Activated CD4-positive, alpha-beta T cell treated with anti-CD3 and anti-CD28 coated beads for 4 hours (primary cell): ENCODE measurements at regions not wholly inside any gene's neighbourhood (a gene's known extent, or its start where the extent isn't known, plus 50 kb on each side); places are given as distances from the start of the nearest gene placed in this dataset.

Experiments
- DNase-seq, 2 donors: peaks; one replicate each; pipeline ENCODE4 v3.0.0-alpha.2; 2020

- DNase-seq = no peak
Observed at GRCh38 chr7:38086857-38087256, 91.2 kb upstream of the STARD3NL start.

DNA sequence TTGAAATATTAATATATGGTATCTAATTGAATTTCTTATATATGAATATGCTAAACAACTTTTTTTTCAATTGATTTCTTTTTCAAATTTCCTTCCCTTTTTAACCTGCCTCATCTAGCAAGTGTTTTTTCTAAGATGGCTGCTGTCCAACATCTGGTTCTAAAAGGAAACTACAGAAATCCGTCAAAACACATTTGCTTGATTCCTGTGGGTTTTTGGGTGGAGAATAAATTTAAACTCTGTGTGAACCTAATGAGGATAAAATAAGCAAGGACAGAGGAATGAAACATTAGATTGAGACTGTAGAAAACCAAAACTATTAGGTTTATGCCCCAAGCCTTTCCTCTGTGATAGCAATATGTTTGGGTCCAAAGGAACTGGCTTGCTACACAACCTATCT is 75.5 kb upstream of the STARD3NL start:
- no peak for DNase-seq

GRCh38 chr7:38105874-38106483 is 72.1 kb upstream of the STARD3NL start:
- DNase-seq = peak; percentile 6 to 18

GRCh38 chr7:38107486-38107893 is 70.6 kb upstream of the STARD3NL start:
- peak; percentile 48 to 74 for DNase-seq

DNA sequence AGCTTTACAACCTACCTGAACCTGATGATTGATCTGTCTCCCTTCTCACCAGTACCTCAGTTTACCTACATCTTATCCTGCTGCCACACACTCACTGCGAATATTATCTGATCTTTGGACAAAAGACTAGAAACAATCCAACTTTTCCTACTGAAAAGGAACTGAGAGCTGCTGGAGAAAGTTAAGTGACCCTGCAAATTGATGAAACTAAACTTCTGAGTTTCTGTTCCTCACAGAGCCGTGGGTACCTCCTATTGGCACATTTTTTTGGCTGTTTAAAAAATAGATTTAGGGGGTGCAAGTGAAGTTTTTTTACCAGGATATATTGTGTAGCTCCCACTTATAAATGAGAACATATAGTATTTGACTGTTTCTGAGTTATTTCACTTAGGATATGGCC is 66.0 kb upstream of the STARD3NL start:
- DNase-seq = no peak

DNA sequence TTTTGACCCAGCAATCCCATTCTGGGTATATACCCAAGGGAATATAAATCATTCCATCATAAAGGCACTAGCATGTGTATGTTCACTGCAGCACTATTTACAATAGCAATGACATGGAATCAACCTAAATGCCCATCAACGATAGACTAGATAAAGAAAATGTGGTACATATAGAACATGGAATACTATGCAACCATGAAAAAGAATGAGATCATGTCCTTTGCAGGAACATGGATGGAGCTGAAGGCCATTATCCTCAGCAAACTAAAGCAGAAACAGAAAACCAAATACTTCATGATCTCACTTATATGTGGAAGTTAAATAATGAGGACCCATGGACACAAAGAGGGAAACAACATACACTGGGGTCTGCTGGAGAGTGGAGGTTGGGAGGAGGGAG is 58.0 kb upstream of the STARD3NL start:
- DNase-seq = no peak

- no peak for DNase-seq
Observed at GRCh38 chr7:38122501-38122900, 55.5 kb upstream of the STARD3NL start.

DNA sequence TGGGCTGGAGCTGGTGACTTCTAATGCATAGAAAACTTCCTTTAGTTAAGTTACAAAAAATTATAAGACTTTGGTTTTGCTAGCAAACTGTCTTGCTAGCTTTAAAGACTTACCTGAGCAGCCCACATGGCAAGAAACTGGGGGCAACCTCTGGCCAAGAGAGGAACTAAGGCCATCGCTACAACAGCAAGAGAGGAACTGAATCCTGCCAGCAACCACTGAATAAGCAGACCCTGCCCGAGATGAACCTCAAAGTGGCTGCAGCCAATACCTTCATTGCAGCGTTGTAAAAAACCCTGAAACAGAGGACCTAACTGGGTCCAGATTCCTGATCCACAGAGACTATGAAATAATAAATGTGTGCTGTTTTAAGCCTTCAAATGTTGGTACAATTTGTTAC is 54.6 kb upstream of the STARD3NL start:
- DNase-seq = no peak

DNA sequence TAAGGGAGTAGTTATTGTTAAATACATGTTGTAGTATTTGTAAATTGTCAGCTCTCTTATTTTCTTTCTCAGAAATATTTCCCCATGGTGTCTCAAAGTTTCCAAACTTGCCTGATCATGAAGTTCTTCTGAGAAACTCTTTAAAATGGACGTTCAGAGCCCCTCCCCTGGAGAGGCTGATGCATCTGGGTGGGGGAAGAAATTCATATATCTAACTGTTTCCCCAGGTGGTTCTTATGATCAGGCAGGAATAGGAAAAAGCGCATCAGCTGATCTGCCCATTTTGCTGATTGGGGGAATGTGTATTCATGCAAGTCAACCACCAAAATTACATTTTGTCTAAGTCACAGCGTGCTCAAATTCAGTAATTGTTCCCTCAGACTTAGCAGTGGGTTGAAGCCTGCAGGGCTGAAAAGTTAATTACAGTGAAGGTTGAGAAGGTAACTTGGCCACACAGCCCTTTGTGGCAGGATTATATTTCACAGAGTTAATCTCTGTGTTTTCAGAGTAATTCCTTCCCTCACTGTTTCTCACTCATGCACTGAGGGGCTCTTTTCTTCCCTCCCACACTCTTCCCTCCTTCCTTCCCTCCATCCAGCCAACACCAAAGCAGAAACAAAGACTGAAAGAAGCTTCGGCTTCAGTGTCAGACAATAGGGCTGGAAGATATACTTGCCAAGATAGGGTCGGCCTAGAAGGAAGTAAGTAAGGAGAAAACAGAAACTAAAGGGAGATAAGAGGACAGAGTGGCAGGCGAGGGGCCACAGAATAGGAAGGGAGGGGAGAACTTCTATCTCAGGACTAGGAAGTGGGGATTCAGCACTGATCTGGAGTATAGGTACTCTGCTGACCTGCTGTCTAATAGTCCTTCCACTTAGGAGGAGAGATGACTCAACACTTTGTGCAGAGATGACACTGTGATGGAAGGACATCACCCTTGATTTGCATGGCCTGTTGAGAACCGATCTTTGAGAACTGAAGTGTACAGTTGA is 50.5 kb upstream of the STARD3NL start:
- no peak for DNase-seq
